OCI-LY7 (cell line): ENCODE measurements at regions not wholly inside any gene's neighbourhood (a gene's known extent, or its start where the extent isn't known, plus 50 kb on each side); places are given as distances from the start of the nearest gene placed in this dataset.

Source experiments
- BruUV-seq: library from RNA; stranded (reverse); fragments of 400-500 nt; replicated peaks from 2 replicates; lab custom pipeline; 2021; lab: Mats Ljungman, UMichigan
- CTCF ChIA-PET: fragments of 300-600 bp; sonication (Branson Sonifier 250); formaldehyde crosslinking; loops from one replicate; lab custom pipeline; 2022; ENCODE audit warnings: antibody characterized with exemption; ENCODE audit not compliant: unreplicated experiment; lab: Charles Lee
- POLR2A ChIA-PET: fragments of 300-600 bp; sonication (Branson Sonifier 250); formaldehyde crosslinking; loops from one replicate; lab custom pipeline; 2022; ENCODE audit warnings: antibody characterized with exemption; lab: Charles Lee
- DNase-seq: peaks from one replicate; pipeline ENCODE4 v3.0.0-alpha.2; 2015; ENCODE audit warnings: low spot score
- H2AFZ ChIP-seq: fragments of 200-600 bp; sonication (generic), shearing (Covaris generic); 2 replicates; pipeline ENCODE4 v1.6.1; 2014; ENCODE audit warnings: mild to moderate bottlenecking, antibody characterized with exemption, low read length, moderate library complexity
- H3K27ac ChIP-seq: fragments of 200-600 bp; sonication (generic); 2 replicates; pipeline ENCODE4 v1.5.1; 2014; ENCODE audit warnings: mixed run types, low read depth, mild to moderate bottlenecking, moderate library complexity, low read length, inconsistent platforms; ENCODE audit not compliant: poor library complexity, severe bottlenecking
- H3K36me3 ChIP-seq: fragments of 200-600 bp; sonication (generic); 2 replicates; pipeline ENCODE4 v1.6.1; 2014; ENCODE audit warnings: mild to moderate bottlenecking, antibody characterized with exemption, low read length, moderate library complexity, mixed read lengths; ENCODE audit not compliant: insufficient read depth
- H3K4me1 ChIP-seq: fragments of 200-600 bp; sonication (generic); 2 replicates; pipeline ENCODE4 v1.5.1; 2014; ENCODE audit warnings: mild to moderate bottlenecking, low read length; ENCODE audit not compliant: insufficient read depth, poor library complexity, severe bottlenecking
- H3K4me2 ChIP-seq: fragments of 200-600 bp; sonication (generic); 2 replicates; pipeline ENCODE4 v1.6.1; 2014; ENCODE audit warnings: mild to moderate bottlenecking, low read length
- H3K4me3 ChIP-seq: fragments of 200-600 bp; sonication (generic); 2 replicates; pipeline ENCODE4 v1.5.1; 2014; ENCODE audit warnings: mild to moderate bottlenecking, low read depth, low read length; ENCODE audit not compliant: poor library complexity, severe bottlenecking
- H3K79me2 ChIP-seq: fragments of 200-600 bp; sonication (generic); 2 replicates; pipeline ENCODE4 v1.6.1; 2016; ENCODE audit warnings: low read depth, mild to moderate bottlenecking, low read length, moderate library complexity, mixed read lengths; ENCODE audit not compliant: insufficient read depth
- H3K9me2 ChIP-seq: fragments of 200-600 bp; sonication (generic); 2 replicates; pipeline ENCODE4 v1.6.1; 2016; ENCODE audit warnings: mild to moderate bottlenecking, low read length, mixed read lengths; ENCODE audit not compliant: insufficient read depth
- H3K9me3 ChIP-seq: fragments of 200-600 bp; sonication (generic); 2 replicates; pipeline ENCODE4 v1.6.1; 2014; ENCODE audit warnings: mild to moderate bottlenecking, mixed run types, low read length, mixed read lengths
- H4K20me1 ChIP-seq: fragments of 200-600 bp; sonication (generic); 2 replicates; pipeline ENCODE4 v1.6.1; 2014; ENCODE audit warnings: mild to moderate bottlenecking, antibody characterized with exemption, low read length, moderate library complexity, mixed read lengths; ENCODE audit not compliant: insufficient read depth
- CTCF ChIP-seq: fragments of 200-600 bp; sonication (generic); conservative IDR thresholded peaks from 2 replicates; pipeline ENCODE4 v1.5.1; 2014; ENCODE audit warnings: mild to moderate bottlenecking, antibody characterized with exemption, low read length, moderate library complexity, mixed read lengths
- EZH2phosphoT487 ChIP-seq: fragments of 200-600 bp; sonication (generic); IDR thresholded peaks from 2 replicates; pipeline ENCODE4 v1.6.1; 2018; ENCODE audit warnings: low read depth, borderline replicate concordance, mild to moderate bottlenecking, mixed run types, antibody characterized with exemption, low read length, moderate library complexity, mixed read lengths
- intact Hi-C: fragments of 100-400 bp; cut with micrococcal nuclease; formaldehyde crosslinking; loops from one replicate; pipeline ENCODE4 v1.10.0; 2022; ENCODE audit not compliant: unreplicated experiment

GRCh38 chr9:81787747-81788632, 98.6 kb upstream of the TLE1 start:
- Histone ChIP-seq H3K4me2 (no peak overlapping the region), H3K79me2 (no peaks in the 10 kb centered on the region), H3K9me2 (no peaks in the 10 kb centered on the region), H3K36me3 (no peaks in the 10 kb centered on the region), H3K4me3 (no peak overlapping the region), H3K9me3 (no peaks in the 10 kb centered on the region), H3K4me1 (no peaks in the 10 kb centered on the region), H3K27ac (no peak overlapping the region), H4K20me1 (no peaks in the 10 kb centered on the region), H2AFZ (no peak overlapping the region)
- BruUV-seq = no TSS peak
- ChIA-PET CTCF (no interaction called here), POLR2A (no interaction called here)
- no peak for DNase-seq
- intact Hi-C loops = no loop called here
- no peak for TF ChIP-seq EZH2phosphoT487
- no peak for TF ChIP-seq CTCF

DNA sequence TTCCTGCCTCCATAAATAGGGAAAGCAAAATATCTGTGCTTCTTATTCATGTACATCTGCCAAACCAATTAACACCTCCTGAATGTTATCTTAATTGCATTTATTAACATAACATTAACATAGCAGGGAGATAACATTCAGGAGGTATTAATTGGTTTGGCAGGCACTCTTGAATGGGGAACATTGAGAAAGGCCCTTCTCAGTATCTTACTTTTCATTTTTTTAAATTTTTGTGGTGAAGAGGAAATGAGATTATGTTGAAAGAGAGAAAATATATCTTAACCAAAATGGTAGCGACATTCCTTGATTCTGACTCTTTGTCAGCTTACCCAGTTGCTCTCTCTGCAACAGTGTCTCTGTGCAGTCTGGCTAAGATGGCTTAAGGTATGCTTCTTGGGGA, 100.4 kb upstream of the TLE1 start:
- no peaks in the 10 kb centered on the region for H3K9me2 ChIP-seq
- no TSS peak for BruUV-seq
- CTCF ChIA-PET = no interaction called here
- no peak overlapping the region for H3K27ac ChIP-seq
- H3K4me3 ChIP-seq = no peak overlapping the region
- POLR2A ChIA-PET = no interaction called here
- no peaks in the 10 kb centered on the region for H3K36me3 ChIP-seq
- no peaks in the 10 kb centered on the region for H3K9me3 ChIP-seq
- intact Hi-C loops = no loop called here
- H2AFZ ChIP-seq = no peak overlapping the region
- H3K4me1 ChIP-seq = no peaks in the 10 kb centered on the region
- no peaks in the 10 kb centered on the region for H4K20me1 ChIP-seq
- TF ChIP-seq EZH2phosphoT487 = no peak
- TF ChIP-seq CTCF = no peak
- H3K4me2 ChIP-seq = no peak overlapping the region
- H3K79me2 ChIP-seq = no peaks in the 10 kb centered on the region
- DNase-seq = no peak

DNA sequence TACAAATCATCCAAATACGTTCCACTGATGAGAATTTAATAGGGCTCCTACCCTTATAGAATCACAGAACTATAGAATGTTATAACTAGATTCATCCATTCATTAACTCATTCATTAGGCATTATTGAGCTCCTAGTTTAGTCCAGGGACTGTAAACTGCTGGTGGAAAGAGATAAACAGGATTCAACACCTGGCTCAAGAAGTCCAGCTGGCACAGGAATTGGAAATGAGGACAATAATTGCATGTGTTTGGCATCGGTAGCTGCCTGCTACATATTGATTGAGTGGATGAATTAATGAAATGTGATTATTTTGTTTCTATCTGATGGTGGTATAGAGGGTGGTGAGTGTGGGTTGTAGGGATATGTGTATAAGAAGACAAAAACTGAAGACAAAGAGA, 100.8 kb upstream of the TLE1 start:
- no peaks in the 10 kb centered on the region for H3K79me2 ChIP-seq
- H2AFZ ChIP-seq = no peak overlapping the region
- no peaks in the 10 kb centered on the region for H3K4me1 ChIP-seq
- no peak overlapping the region for H3K4me2 ChIP-seq
- intact Hi-C loops = no loop called here
- no peaks in the 10 kb centered on the region for H3K9me2 ChIP-seq
- CTCF ChIA-PET = no interaction called here
- H4K20me1 ChIP-seq = no peaks in the 10 kb centered on the region
- H3K9me3 ChIP-seq = no peaks in the 10 kb centered on the region
- POLR2A ChIA-PET = no interaction called here
- no peak overlapping the region for H3K4me3 ChIP-seq
- no TSS peak for BruUV-seq
- TF ChIP-seq CTCF (no peak), EZH2phosphoT487 (no peak)
- H3K36me3 ChIP-seq = no peaks in the 10 kb centered on the region
- no peak overlapping the region for H3K27ac ChIP-seq
- DNase-seq = no peak
